B cell (primary cell): ENCODE measurements at regions not wholly inside any gene's neighbourhood (a gene's known extent, or its start where the extent isn't known, plus 50 kb on each side); places are given as distances from the start of the nearest gene placed in this dataset.

Experiments
- ATAC-seq: fragments of 200-7000 bp; cut with Tn5 transposase; one replicate; pipeline ENCODE4 v1.10.0; 2021; ENCODE audit warnings: low read depth, mild to moderate bottlenecking, moderate number of reproducible peaks, moderate library complexity
- CTCF ChIA-PET: fragments of 350-600 bp; sonication (Branson Sonifier 250); formaldehyde crosslinking; loops from one replicate; lab custom pipeline; 2021; ENCODE audit warnings: antibody characterized with exemption, inconsistent platforms; lab: Charles Lee
- POLR2A ChIA-PET: fragments of 350-600 bp; sonication (Branson Sonifier 250); formaldehyde crosslinking; loops from one replicate; lab custom pipeline; 2021; ENCODE audit warnings: antibody characterized with exemption; lab: Charles Lee
- DNase-seq: peaks from one replicate; pipeline ENCODE4 v3.0.0; 2013
- H2AFZ ChIP-seq: 2 replicates; pipeline ENCODE4 v1.6.1; 2012; ENCODE audit warnings: mild to moderate bottlenecking, low read depth, low read length; ENCODE audit not compliant: insufficient read depth, poor library complexity, severe bottlenecking
- H3K27ac ChIP-seq, 2 donors: 1 replicate in 1 of 2; 2 replicates in 1 of 2; pipeline ENCODE4 v1.5.1; 2012 to 2013; ENCODE audit warnings: low read length in 2 of 2, mild to moderate bottlenecking in 2 of 2, moderate library complexity in 1 of 2
- H3K27me3 ChIP-seq, 4 experiments: fragments of 200-600 bp in 1 of 4; sonication (generic) in 1 of 4; replicated peaks in 1 of 4; 1 replicate in 2 of 4; 2 replicates in 2 of 4; pipeline versions ENCODE4 v1.6.1 to v1.7.0; 2013 to 2016; ENCODE audit warnings: low read length in 3 of 4, mild to moderate bottlenecking in 2 of 4, mixed read lengths in 1 of 4, moderate library complexity in 1 of 4; ENCODE audit not compliant: insufficient read depth in 4 of 4, control insufficient read depth in 3 of 4; ENCODE audit errors: control extremely low read depth in 1 of 4
- H3K36me3 ChIP-seq, 2 experiments: replicated peaks in 1 of 2; 1 replicate in 1 of 2; 2 replicates in 1 of 2; pipeline versions ENCODE4 v1.6.1 to v1.7.1; 2013; ENCODE audit warnings: low read length in 1 of 2; ENCODE audit not compliant: insufficient read depth in 2 of 2, control insufficient read depth in 1 of 2; ENCODE audit errors: control extremely low read depth in 1 of 2, extremely low read depth in 1 of 2
- H3K4me1 ChIP-seq, 2 donors: fragments of 200-600 bp in 1 of 2; sonication (generic) in 1 of 2; 1 replicate in 1 of 2; 2 replicates in 1 of 2; pipeline versions ENCODE4 v1.5.1 to v1.6.1; 2013 to 2017; ENCODE audit warnings: low read length in 2 of 2; ENCODE audit not compliant: control insufficient read depth in 2 of 2, insufficient read depth in 2 of 2
- H3K4me2 ChIP-seq: replicated peaks from 2 replicates; pipeline ENCODE3; 2012; ENCODE audit warnings: mild to moderate bottlenecking, low read depth, low read length; ENCODE audit not compliant: poor library complexity, severe bottlenecking
- H3K4me3 ChIP-seq, 5 experiments: fragments of 200-600 bp in 1 of 5; sonication (generic) in 1 of 5; 1 replicate in 3 of 5; 2 replicates in 2 of 5; pipeline versions ENCODE4 v1.5.1 to v1.7.0; 2011 to 2016; ENCODE audit warnings: low read length in 4 of 5, mild to moderate bottlenecking in 4 of 5, low read depth in 2 of 5, control low read depth in 1 of 5, moderate library complexity in 1 of 5; ENCODE audit not compliant: insufficient read depth in 1 of 5; ENCODE audit errors: control extremely low read depth in 1 of 5, extremely low read depth in 1 of 5
- H3K79me2 ChIP-seq: fragments of 200-600 bp; sonication (generic); one replicate; pipeline ENCODE4 v1.6.0; 2016; ENCODE audit warnings: low read length; ENCODE audit not compliant: control insufficient read depth, insufficient read depth
- H3K9ac ChIP-seq: fragments of 200-600 bp; sonication (generic); 2 replicates; pipeline ENCODE4 v1.6.1; 2017; ENCODE audit warnings: mild to moderate bottlenecking, low read length, moderate library complexity
- H3K9me3 ChIP-seq, 3 donors: one replicate each; pipeline versions ENCODE4 v1.6.1 to v1.7.1; 2013; ENCODE audit warnings: low read length in 2 of 3; ENCODE audit not compliant: control insufficient read depth in 2 of 3, insufficient read depth in 1 of 3; ENCODE audit errors: control extremely low read depth in 1 of 3
- H4K20me1 ChIP-seq: 2 replicates; pipeline ENCODE4 v1.6.0; 2012; ENCODE audit warnings: mild to moderate bottlenecking, low read length; ENCODE audit not compliant: insufficient read depth, control insufficient read depth, poor library complexity, severe bottlenecking
- H3K27ac Mint-ChIP-seq: one replicate; pipeline ENCODE4 v1.8.0; 2021; ENCODE audit warnings: mixed read lengths
- H3K27me3 Mint-ChIP-seq: one replicate; pipeline ENCODE4 v1.8.0; 2021; ENCODE audit warnings: mixed read lengths
- H3K4me1 Mint-ChIP-seq: one replicate; pipeline ENCODE4 v1.8.0; 2021; ENCODE audit warnings: mixed read lengths
- H3K4me3 Mint-ChIP-seq: one replicate; pipeline ENCODE4 v1.8.0; 2021; ENCODE audit warnings: mixed read lengths
- H3K9me3 Mint-ChIP-seq: one replicate; pipeline ENCODE4 v1.8.0; 2022; ENCODE audit warnings: mixed read lengths; ENCODE audit not compliant: insufficient read depth
- EZH2 ChIP-seq: IDR thresholded peaks from 2 replicates; pipeline ENCODE4 v1.6.1; 2012; ENCODE audit warnings: borderline replicate concordance, low read depth, mild to moderate bottlenecking, moderate library complexity, low read length; ENCODE audit not compliant: insufficient read depth, poor library complexity, severe bottlenecking
- WGBS: methylation state at CpG from one replicate; pipeline ENCODE4 v1.1.5; 2013; ENCODE audit warnings: missing lambda C conversion rate; ENCODE audit not compliant: insufficient coverage; 5-methylcytosine and 5-hydroxymethylcytosine counted together
- intact Hi-C: fragments of 100-400 bp; cut with micrococcal nuclease; formaldehyde crosslinking; loops from one replicate; pipeline ENCODE4 v1.10.0; 2022
- TF ChIP-seq, protein P1 (sequence below): fragments of 200-600 bp; IDR thresholded peaks from one replicate; pipeline ENCODE4 v1.8.0; 2022; ENCODE audit warnings: antibody characterized with exemption, mild to moderate bottlenecking

DNA sequence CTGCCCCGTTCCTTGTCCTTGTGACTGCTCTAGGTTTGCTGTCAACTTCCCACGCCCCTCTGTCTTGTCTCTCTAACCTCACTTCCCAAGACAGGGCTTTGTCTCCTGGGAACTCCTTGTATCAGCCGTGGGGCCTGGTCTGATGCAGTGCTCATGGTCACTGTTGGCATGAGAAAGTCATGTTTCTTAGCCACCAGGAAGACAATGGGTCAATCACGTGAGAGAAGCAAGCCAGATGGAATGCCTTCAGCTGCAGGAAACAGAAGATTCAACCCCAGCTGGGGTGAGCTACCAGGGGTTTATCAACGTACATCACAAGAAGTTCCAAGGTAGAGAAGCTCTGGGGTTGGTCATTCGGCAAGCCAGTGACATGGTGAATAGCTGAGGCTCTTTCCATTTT, 116.6 kb downstream of the IRF8 start:
- Histone ChIP-seq H3K27ac (no peak overlapping the region), H3K9ac (no peak overlapping the region), H4K20me1 (no peaks in the 10 kb centered on the region), H3K4me1 (peaks cover 39 to 47% of the 10 kb centered on the region in 2 donors), H3K4me2 (peak overlapping the region; percentile 39), H3K36me3 (no peaks in the 10 kb centered on the region), H3K79me2 (no peaks in the 10 kb centered on the region), H3K4me3 (no peak overlapping the region), H3K9me3 (peaks cover 0 to 12% (median 12%) of the 10 kb centered on the region in 3 donors), H2AFZ (no peak overlapping the region), H3K27me3 (peaks cover 0 to 28% (median 5%) of the 10 kb centered on the region in 4 experiments)
- ChIA-PET POLR2A (interaction anchor here (1.3 to 1.5 kb wide), 2 partner anchors 13 to 194 kb away, joined by 3 to 10 read pairs; no protein-coding TSS in a partner anchor), CTCF (interaction anchor here (0.7 to 13.5 kb wide), 31 partner anchors 12 to 325 kb away, joined by 3 to 370 read pairs (median 4); partner anchors contain the start of gene IRF8)
- Mint-ChIP-seq H3K9me3 (peaks cover 4% of the 10 kb centered on the region), H3K4me3 (no peak overlapping the region), H3K27ac (no peak overlapping the region), H3K27me3 (peaks cover 6% of the 10 kb centered on the region), H3K4me1 (peaks cover 42% of the 10 kb centered on the region)
- TF ChIP-seq EZH2, result no peak
- TF ChIP-seq, protein P1, sequence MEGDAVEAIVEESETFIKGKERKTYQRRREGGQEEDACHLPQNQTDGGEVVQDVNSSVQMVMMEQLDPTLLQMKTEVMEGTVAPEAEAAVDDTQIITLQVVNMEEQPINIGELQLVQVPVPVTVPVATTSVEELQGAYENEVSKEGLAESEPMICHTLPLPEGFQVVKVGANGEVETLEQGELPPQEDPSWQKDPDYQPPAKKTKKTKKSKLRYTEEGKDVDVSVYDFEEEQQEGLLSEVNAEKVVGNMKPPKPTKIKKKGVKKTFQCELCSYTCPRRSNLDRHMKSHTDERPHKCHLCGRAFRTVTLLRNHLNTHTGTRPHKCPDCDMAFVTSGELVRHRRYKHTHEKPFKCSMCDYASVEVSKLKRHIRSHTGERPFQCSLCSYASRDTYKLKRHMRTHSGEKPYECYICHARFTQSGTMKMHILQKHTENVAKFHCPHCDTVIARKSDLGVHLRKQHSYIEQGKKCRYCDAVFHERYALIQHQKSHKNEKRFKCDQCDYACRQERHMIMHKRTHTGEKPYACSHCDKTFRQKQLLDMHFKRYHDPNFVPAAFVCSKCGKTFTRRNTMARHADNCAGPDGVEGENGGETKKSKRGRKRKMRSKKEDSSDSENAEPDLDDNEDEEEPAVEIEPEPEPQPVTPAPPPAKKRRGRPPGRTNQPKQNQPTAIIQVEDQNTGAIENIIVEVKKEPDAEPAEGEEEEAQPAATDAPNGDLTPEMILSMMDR, result no peak
- intact Hi-C loops, result loop anchor here (1.0 to 5.0 kb wide), 4 partner anchors 21 to 194 kb away; no protein-coding TSS in a partner anchor
- DNase-seq, result no peak
- 92% methylated on average over 6 of the region's 6 CpGs for WGBS
- no peak for ATAC-seq

- WGBS, result 52% methylated on average over 12 of the region's 13 CpGs
- DNase-seq (peak; percentile 83), ATAC-seq (peak; percentile 61)
- Histone ChIP-seq H3K4me1 (peaks cover 31 to 40% of the 10 kb centered on the region in 2 donors), H3K4me3 (no peak overlapping the region), H3K79me2 (no peaks in the 10 kb centered on the region), H3K27ac (no peak overlapping the region), H3K4me2 (peak overlapping the region; percentile 39), H2AFZ (no peak overlapping the region), H3K36me3 (no peaks in the 10 kb centered on the region), H3K27me3 (peaks cover 0 to 28% (median 5%) of the 10 kb centered on the region in 4 experiments), H4K20me1 (no peaks in the 10 kb centered on the region), H3K9me3 (peaks cover 0 to 15% (median 12%) of the 10 kb centered on the region in 3 donors), H3K9ac (no peak overlapping the region)
- intact Hi-C loops, result loop anchor here (1.0 to 5.0 kb wide), 4 partner anchors 22 to 195 kb away; no protein-coding TSS in a partner anchor
- peaks cover 4% of the 10 kb centered on the region for H3K9me3 Mint-ChIP-seq
- ChIA-PET POLR2A (interaction anchor here (1.3 to 1.5 kb wide), 2 partner anchors 14 to 195 kb away, joined by 3 to 10 read pairs; no protein-coding TSS in a partner anchor), CTCF (interaction anchor here (0.7 to 13.5 kb wide), 36 partner anchors 10 to 495 kb away, joined by 3 to 370 read pairs (median 4); partner anchors contain the start of gene IRF8)
- H3K4me1 Mint-ChIP-seq, result peaks cover 35% of the 10 kb centered on the region
- peak overlapping the region; percentile 43 for H3K27ac Mint-ChIP-seq
- H3K4me3 Mint-ChIP-seq, result no peak overlapping the region
- peaks cover 8% of the 10 kb centered on the region for H3K27me3 Mint-ChIP-seq
- TF ChIP-seq, protein P1, result peak; percentile 87
- no peak for TF ChIP-seq EZH2
These were observed 117.4 kb downstream of the IRF8 start for GRCh38 chr16:86016201-86016965.
